ENCODE measurements at regions not wholly inside any gene's neighbourhood (a gene's known extent, or its start where the extent isn't known, plus 50 kb on each side); places are given as distances from the start of the nearest gene placed in this dataset.

GRCh38 chr11:69892986-69893555 lies 73.9 kb upstream of the FGF3 start:
- H3K36me3 Mint-ChIP-seq (ENCODE audit: low read depth, unreplicated experiment): no peaks in the 10 kb centered on the region
- no peaks in the 10 kb centered on the region for H3K9me3 Mint-ChIP-seq (ENCODE audit: unreplicated experiment)
- peaks cover 20% of the 10 kb centered on the region for H3K4me1 Mint-ChIP-seq (ENCODE audit: unreplicated experiment)
- TF ChIP-seq, protein P1, sequence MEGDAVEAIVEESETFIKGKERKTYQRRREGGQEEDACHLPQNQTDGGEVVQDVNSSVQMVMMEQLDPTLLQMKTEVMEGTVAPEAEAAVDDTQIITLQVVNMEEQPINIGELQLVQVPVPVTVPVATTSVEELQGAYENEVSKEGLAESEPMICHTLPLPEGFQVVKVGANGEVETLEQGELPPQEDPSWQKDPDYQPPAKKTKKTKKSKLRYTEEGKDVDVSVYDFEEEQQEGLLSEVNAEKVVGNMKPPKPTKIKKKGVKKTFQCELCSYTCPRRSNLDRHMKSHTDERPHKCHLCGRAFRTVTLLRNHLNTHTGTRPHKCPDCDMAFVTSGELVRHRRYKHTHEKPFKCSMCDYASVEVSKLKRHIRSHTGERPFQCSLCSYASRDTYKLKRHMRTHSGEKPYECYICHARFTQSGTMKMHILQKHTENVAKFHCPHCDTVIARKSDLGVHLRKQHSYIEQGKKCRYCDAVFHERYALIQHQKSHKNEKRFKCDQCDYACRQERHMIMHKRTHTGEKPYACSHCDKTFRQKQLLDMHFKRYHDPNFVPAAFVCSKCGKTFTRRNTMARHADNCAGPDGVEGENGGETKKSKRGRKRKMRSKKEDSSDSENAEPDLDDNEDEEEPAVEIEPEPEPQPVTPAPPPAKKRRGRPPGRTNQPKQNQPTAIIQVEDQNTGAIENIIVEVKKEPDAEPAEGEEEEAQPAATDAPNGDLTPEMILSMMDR (IDR thresholded peaks at IDR 0.05; ENCODE audit: unreplicated experiment): no peak
- no peak overlapping the region for H3K27ac Mint-ChIP-seq (ENCODE audit: unreplicated experiment)
- no peak for DNase-seq (ENCODE audit: low spot score)
- peaks cover 5% of the 10 kb centered on the region for H3K27me3 Mint-ChIP-seq (ENCODE audit: unreplicated experiment)
- no peak overlapping the region for H3K4me3 Mint-ChIP-seq (ENCODE audit: unreplicated experiment)

- H3K4me1 Mint-ChIP-seq (ENCODE audit: unreplicated experiment): peaks cover 20% of the 10 kb centered on the region
- H3K4me3 Mint-ChIP-seq (ENCODE audit: unreplicated experiment): no peak overlapping the region
- H3K27ac Mint-ChIP-seq (ENCODE audit: unreplicated experiment): no peak overlapping the region
- DNase-seq (ENCODE audit: low spot score): no peak
- peaks cover 5% of the 10 kb centered on the region for H3K27me3 Mint-ChIP-seq (ENCODE audit: unreplicated experiment)
- TF ChIP-seq, protein P1 (IDR thresholded peaks at IDR 0.05; ENCODE audit: unreplicated experiment): no peak
- no peaks in the 10 kb centered on the region for H3K9me3 Mint-ChIP-seq (ENCODE audit: unreplicated experiment)
- no peaks in the 10 kb centered on the region for H3K36me3 Mint-ChIP-seq (ENCODE audit: low read depth, unreplicated experiment)
Observed at GRCh38 chr11:69893631-69894030, 74.4 kb upstream of the FGF3 start.

DNA sequence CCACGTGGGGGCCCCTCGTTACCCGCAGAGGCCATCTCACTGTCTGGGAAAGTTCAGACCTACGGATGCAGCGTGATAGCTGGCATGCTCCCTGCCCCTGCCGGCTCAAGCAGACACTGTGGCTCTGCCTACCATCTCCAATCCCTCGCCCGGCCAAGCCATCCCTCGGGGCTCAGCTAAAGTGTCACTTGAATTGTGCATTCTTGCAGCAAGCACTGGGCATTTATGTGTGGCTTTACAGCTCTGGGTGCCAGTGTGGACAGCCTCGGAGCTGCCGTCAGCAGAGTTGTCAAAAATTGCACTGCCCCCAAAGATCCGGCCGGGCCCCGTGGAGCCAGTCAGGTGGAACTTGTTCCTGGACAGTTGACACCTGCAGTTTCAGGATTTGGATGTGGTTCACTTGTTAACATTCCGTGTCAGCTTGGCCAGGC lies 75.0 kb upstream of the FGF3 start:
- Mint-ChIP-seq H3K36me3 (ENCODE audit: low read depth, unreplicated experiment) (no peaks in the 10 kb centered on the region), H3K27ac (ENCODE audit: unreplicated experiment) (no peak overlapping the region), H3K4me3 (ENCODE audit: unreplicated experiment) (no peak overlapping the region), H3K9me3 (ENCODE audit: unreplicated experiment) (no peaks in the 10 kb centered on the region), H3K4me1 (ENCODE audit: unreplicated experiment) (peaks cover 20% of the 10 kb centered on the region), H3K27me3 (ENCODE audit: unreplicated experiment) (peaks cover 4% of the 10 kb centered on the region)
- DNase-seq (ENCODE audit: low spot score): no peak
- TF ChIP-seq, protein P1 (IDR thresholded peaks at IDR 0.05; ENCODE audit: unreplicated experiment): no peak

- peaks cover 18% of the 10 kb centered on the region for H3K4me1 Mint-ChIP-seq (ENCODE audit: unreplicated experiment)
- H3K4me3 Mint-ChIP-seq (ENCODE audit: unreplicated experiment): no peak overlapping the region
- DNase-seq (ENCODE audit: low spot score): no peak
- H3K36me3 Mint-ChIP-seq (ENCODE audit: low read depth, unreplicated experiment): no peaks in the 10 kb centered on the region
- H3K9me3 Mint-ChIP-seq (ENCODE audit: unreplicated experiment): no peaks in the 10 kb centered on the region
- TF ChIP-seq, protein P1 (IDR thresholded peaks at IDR 0.05; ENCODE audit: unreplicated experiment): no peak
- peaks cover 4% of the 10 kb centered on the region for H3K27me3 Mint-ChIP-seq (ENCODE audit: unreplicated experiment)
- no peak overlapping the region for H3K27ac Mint-ChIP-seq (ENCODE audit: unreplicated experiment)
Observed at GRCh38 chr11:69894648-69895047, 75.4 kb upstream of the FGF3 start.

GRCh38 chr11:69896250-69896649 lies 77.0 kb upstream of the FGF3 start:
- DNase-seq (ENCODE audit: low spot score): no peak

More at GRCh38 chr11:69896250-69896649, 77.0 kb upstream of the FGF3 start:
- Mint-ChIP-seq H3K4me3 (ENCODE audit: unreplicated experiment) (no peak overlapping the region), H3K4me1 (ENCODE audit: unreplicated experiment) (peaks cover 13% of the 10 kb centered on the region), H3K9me3 (ENCODE audit: unreplicated experiment) (no peaks in the 10 kb centered on the region), H3K36me3 (ENCODE audit: low read depth, unreplicated experiment) (no peaks in the 10 kb centered on the region), H3K27ac (ENCODE audit: unreplicated experiment) (no peak overlapping the region), H3K27me3 (ENCODE audit: unreplicated experiment) (peaks cover 6% of the 10 kb centered on the region)
- TF ChIP-seq, protein P1 (IDR thresholded peaks at IDR 0.05; ENCODE audit: unreplicated experiment): no peak
